ENCODE measurements at regions not wholly inside any gene's neighbourhood (a gene's known extent, or its start where the extent isn't known, plus 50 kb on each side); places are given as distances from the start of the nearest gene placed in this dataset.

GRCh38 chr2:230648356-230648755, 64.3 kb upstream of the CAB39 start:
- peaks cover 13% of the 10 kb centered on the region for H3K9me3 Mint-ChIP-seq
- no peaks in the 10 kb centered on the region for H3K36me3 Mint-ChIP-seq (ENCODE audit: low read depth)
- H3K27me3 Mint-ChIP-seq (ENCODE audit: low read depth, poor library complexity): peaks cover 5% of the 10 kb centered on the region
- TF ChIP-seq CTCF (IDR thresholded peaks at IDR 0.05): no peak
- H3K27ac Mint-ChIP-seq: no peak overlapping the region
- H3K4me1 Mint-ChIP-seq: peaks cover 18% of the 10 kb centered on the region
- H3K4me3 Mint-ChIP-seq: no peak overlapping the region
- DNase-seq: no peak

- DNase-seq: peak; percentile 30
- Mint-ChIP-seq H3K4me3 (peak overlapping the region; percentile 42), H3K9me3 (peaks cover 13% of the 10 kb centered on the region), H3K36me3 (ENCODE audit: low read depth) (no peaks in the 10 kb centered on the region), H3K27ac (peak overlapping the region; percentile 94), H3K4me1 (peaks cover 27% of the 10 kb centered on the region), H3K27me3 (ENCODE audit: low read depth, poor library complexity) (peaks cover 7% of the 10 kb centered on the region)
- no peak for TF ChIP-seq CTCF (IDR thresholded peaks at IDR 0.05)
Measured at GRCh38 chr2:230650585-230651137, 62.0 kb upstream of the CAB39 start.

GRCh38 chr2:230654057-230654456, 58.6 kb upstream of the CAB39 start:
- DNase-seq: no peak
- H3K27ac Mint-ChIP-seq: peak overlapping the region; percentile 59
- H3K27me3 Mint-ChIP-seq (ENCODE audit: low read depth, poor library complexity): peaks cover 19% of the 10 kb centered on the region
- peaks cover 46% of the 10 kb centered on the region for H3K4me1 Mint-ChIP-seq
- no peak overlapping the region for H3K4me3 Mint-ChIP-seq
- no peaks in the 10 kb centered on the region for H3K36me3 Mint-ChIP-seq (ENCODE audit: low read depth)
- peaks cover 13% of the 10 kb centered on the region for H3K9me3 Mint-ChIP-seq
- TF ChIP-seq CTCF (IDR thresholded peaks at IDR 0.05): no peak

GRCh38 chr2:230657462-230657861, 55.2 kb upstream of the CAB39 start:
- no peak for DNase-seq
- H3K4me3 Mint-ChIP-seq: no peak overlapping the region
- no peak for TF ChIP-seq CTCF (IDR thresholded peaks at IDR 0.05)
- peaks cover 29% of the 10 kb centered on the region for H3K4me1 Mint-ChIP-seq
- H3K27me3 Mint-ChIP-seq (ENCODE audit: low read depth, poor library complexity): peaks cover 14% of the 10 kb centered on the region
- H3K9me3 Mint-ChIP-seq: no peaks in the 10 kb centered on the region
- no peaks in the 10 kb centered on the region for H3K36me3 Mint-ChIP-seq (ENCODE audit: low read depth)
- H3K27ac Mint-ChIP-seq: no peak overlapping the region

GRCh38 chr2:230657906-230658305, 54.7 kb upstream of the CAB39 start:
- peaks cover 14% of the 10 kb centered on the region for H3K27me3 Mint-ChIP-seq (ENCODE audit: low read depth, poor library complexity)
- no peak for TF ChIP-seq CTCF (IDR thresholded peaks at IDR 0.05)
- no peak overlapping the region for H3K4me3 Mint-ChIP-seq
- H3K27ac Mint-ChIP-seq: no peak overlapping the region
- no peak for DNase-seq
- no peaks in the 10 kb centered on the region for H3K36me3 Mint-ChIP-seq (ENCODE audit: low read depth)
- no peaks in the 10 kb centered on the region for H3K9me3 Mint-ChIP-seq
- peaks cover 29% of the 10 kb centered on the region for H3K4me1 Mint-ChIP-seq

GRCh38 chr2:230658577-230658876, 54.1 kb upstream of the CAB39 start:
- no peak overlapping the region for H3K4me3 Mint-ChIP-seq
- peaks cover 33% of the 10 kb centered on the region for H3K4me1 Mint-ChIP-seq
- no peak for TF ChIP-seq CTCF (IDR thresholded peaks at IDR 0.05)
- DNase-seq: no peak
- no peaks in the 10 kb centered on the region for H3K9me3 Mint-ChIP-seq
- no peak overlapping the region for H3K27ac Mint-ChIP-seq
- H3K27me3 Mint-ChIP-seq (ENCODE audit: low read depth, poor library complexity): peaks cover 14% of the 10 kb centered on the region
- no peaks in the 10 kb centered on the region for H3K36me3 Mint-ChIP-seq (ENCODE audit: low read depth)

All from nephron progenitor cell (in vitro differentiated cells).